MG63 (cell line): ENCODE measurements at regions not wholly inside any gene's neighbourhood (a gene's known extent, or its start where the extent isn't known, plus 50 kb on each side); places are given as distances from the start of the nearest gene placed in this dataset.
"Not testable (repeated sequence)": the region's sequence is repeated elsewhere in the genome, so short reads cannot be mapped to it uniquely, and the experiment has no call there.

Experiments
- DNase-seq: peaks from one replicate; pipeline ENCODE4 v3.0.0-alpha.2; 2020
- H3K27me3 ChIP-seq: fragments of 250-450 bp; sonication (Bioruptor Pico); 2 replicates; pipeline ENCODE4 v1.5.1; 2020; ENCODE audit warnings: mild to moderate bottlenecking, moderate library complexity
- H3K36me3 ChIP-seq: fragments of 250-450 bp; sonication (Bioruptor Pico); 2 replicates; pipeline ENCODE4 v1.5.1; 2020; ENCODE audit warnings: mild to moderate bottlenecking, moderate library complexity
- H3K4me3 ChIP-seq: fragments of 250-450 bp; sonication (Bioruptor Pico); 2 replicates; pipeline ENCODE4 v1.5.1; 2020; ENCODE audit warnings: mild to moderate bottlenecking, moderate library complexity
- H3K9me3 ChIP-seq: fragments of 250-450 bp; sonication (Bioruptor Pico); 2 replicates; pipeline ENCODE4 v1.5.1; 2020; ENCODE audit warnings: mild to moderate bottlenecking, moderate library complexity

DNA sequence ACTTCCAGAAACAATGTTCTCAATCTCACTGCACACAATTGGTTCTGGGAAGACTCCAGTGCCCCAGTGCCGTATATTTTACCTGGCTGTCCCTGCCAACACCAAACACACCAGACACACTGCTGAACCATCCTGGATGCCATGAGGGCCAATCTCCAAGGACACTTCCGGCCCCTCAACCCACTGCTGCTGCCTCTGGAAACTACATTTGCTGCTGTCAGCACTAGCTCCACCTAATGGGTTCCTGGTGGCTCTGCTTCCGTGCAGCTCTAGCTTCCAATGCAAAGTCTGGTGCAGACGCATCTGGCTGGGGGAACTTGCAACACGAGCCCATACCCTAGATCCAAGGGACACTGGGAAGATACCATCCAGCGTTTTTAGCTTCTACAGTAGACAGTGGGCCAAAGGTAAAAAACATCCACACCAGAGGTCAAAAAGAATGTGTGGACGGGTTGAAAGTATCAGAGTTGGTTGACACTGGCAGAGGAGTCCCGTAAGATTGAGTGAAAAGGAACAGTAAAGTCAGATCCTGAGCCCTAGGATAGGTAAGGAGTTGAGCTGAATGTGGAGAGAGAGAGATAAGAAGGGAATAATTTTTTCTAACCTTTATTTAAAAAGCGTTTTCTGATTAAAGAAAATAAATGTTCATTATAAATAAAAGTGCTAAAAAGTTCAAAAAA lies 99.7 kb upstream of the KIF2A start:
- H3K36me3 ChIP-seq: no peaks in the 10 kb centered on the region

DNA sequence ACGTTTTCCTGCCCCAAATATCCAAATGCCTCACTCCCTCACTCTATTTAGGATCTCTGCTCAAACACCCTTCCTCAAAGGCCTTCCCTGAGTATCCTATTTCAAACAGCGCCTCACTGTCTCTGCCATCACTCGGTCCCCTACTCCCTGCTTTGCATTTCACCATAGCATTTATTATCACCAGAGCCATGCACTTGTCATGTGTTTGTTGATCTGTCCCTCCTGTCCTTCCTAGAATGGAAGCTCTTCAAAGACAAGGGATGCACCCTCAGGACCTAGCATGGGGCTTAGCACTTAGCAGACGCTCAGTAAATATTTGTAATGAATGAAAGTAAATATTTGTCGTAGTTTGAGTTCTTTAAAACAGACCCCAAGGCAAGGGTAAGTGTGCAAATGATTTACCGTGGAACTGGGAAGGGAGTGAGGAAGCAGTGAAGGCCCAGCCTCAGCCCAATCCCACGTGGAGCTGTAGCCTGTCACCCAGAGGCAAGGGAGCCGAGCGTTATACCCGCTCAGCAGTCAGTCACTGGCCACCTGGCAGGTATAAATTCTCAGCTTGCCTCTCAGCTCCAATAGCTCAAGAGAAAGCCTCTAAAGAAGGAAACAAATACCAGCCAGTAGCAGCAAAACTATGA lies 97.7 kb upstream of the KIF2A start:
- Histone ChIP-seq H3K9me3 (no peaks in the 10 kb centered on the region), H3K27me3 (no peaks in the 10 kb centered on the region), H3K36me3 (no peaks in the 10 kb centered on the region), H3K4me3 (no peak overlapping the region)
- DNase-seq: no peak

More for the DNA sequence above, 99.7 kb upstream of the KIF2A start:
- H3K4me3 ChIP-seq: no peak overlapping the region
- H3K27me3 ChIP-seq: no peaks in the 10 kb centered on the region
- no peaks in the 10 kb centered on the region for H3K9me3 ChIP-seq
- DNase-seq: peak; percentile 19

DNA sequence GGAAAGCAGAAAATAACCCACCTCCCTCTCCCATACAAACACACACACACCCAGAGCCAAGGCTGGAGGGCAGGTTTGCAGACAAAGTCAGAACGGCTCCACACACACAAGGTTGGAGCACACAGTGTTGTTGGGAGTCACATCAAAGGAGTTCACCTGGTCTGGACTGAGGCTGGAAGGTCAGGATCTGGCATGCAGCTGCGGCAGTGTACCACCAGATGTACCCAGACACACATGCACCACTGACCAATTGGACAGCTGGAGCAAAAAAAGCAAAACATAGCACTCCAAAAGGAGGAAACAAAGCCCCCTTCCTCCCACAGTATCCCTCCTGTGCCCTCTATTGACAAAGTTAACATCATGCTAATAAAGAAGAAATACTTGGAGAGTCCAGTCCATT lies 94.6 kb upstream of the KIF2A start:
- H3K9me3 ChIP-seq: peaks cover 2% of the 10 kb centered on the region; the same call in 1 of the 2 replicates
- no peak overlapping the region for H3K4me3 ChIP-seq
- H3K36me3 ChIP-seq: no peaks in the 10 kb centered on the region
- DNase-seq: no peak
- H3K27me3 ChIP-seq: no peaks in the 10 kb centered on the region

DNA sequence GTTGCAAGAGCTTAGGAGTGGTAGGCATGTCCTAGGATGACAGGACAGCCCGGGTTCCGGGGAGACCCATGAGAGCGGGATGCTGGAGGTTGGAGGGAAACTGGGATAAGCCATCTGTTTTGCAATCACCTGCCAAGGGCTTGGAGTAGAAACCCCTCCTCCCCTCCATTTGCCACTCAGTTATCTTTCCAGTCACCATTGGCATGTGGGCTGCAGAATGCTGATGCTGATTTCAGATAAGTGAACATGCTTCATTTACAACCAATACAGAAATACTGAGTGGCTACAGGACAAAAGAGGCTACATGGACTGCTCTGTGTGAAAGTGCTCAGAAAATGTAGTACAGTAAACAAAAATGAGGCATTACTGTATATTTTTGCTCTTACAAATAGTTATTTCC lies 93.4 kb upstream of the KIF2A start:
- DNase-seq: no peak
- H3K4me3 ChIP-seq: no peak overlapping the region
- H3K9me3 ChIP-seq: peaks cover 2% of the 10 kb centered on the region; the same call in 1 of the 2 replicates

DNA sequence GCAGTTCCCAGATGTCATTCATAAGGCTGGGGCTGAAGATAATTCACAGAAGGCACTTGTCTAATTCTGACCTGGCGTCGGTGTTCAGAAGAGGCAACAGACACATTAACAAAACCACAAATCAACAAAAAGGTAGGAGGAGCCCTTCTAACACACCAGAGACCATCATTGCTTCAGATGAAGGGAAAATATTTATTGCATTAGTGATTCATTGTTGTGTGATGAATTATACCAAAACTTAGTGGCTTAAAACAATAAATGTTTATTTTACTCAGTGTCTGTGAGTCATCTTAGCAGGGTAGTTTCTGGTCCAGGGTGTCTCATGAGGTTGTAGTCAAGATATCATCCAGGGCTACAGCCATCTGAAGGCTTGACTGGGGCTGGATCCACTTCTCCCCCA lies 91.3 kb upstream of the KIF2A start:
- peak; percentile 3 for DNase-seq
- H3K9me3 ChIP-seq: peaks cover 2% of the 10 kb centered on the region; the same call in 1 of the 2 replicates
- no peak overlapping the region for H3K4me3 ChIP-seq
- no peaks in the 10 kb centered on the region for H3K36me3 ChIP-seq
- H3K27me3 ChIP-seq: no peaks in the 10 kb centered on the region

More for the DNA sequence above, 93.4 kb upstream of the KIF2A start:
- Histone ChIP-seq H3K36me3 (no peaks in the 10 kb centered on the region), H3K27me3 (no peaks in the 10 kb centered on the region)

DNA sequence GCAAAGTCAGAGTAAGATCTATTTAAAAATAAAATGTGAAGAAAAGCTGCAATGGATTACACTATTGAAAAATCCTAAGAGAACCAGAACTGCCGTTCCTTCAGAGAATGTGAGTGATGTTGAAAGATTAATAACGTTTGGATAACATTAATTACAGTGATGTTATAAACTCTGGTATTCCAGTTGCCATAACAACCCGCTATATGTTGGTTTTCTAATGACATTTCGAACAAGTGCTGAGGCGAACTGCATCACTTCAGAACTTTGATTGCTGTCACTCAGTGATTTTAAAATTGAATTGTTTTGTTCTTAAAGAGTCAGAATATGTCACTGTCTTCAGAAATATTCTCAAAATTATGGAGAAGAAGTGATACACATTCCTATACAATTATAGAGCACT lies 89.4 kb upstream of the KIF2A start:
- not testable (repeated sequence) for H3K27me3 ChIP-seq, DNase-seq, H3K4me3 ChIP-seq, H3K9me3 ChIP-seq, H3K36me3 ChIP-seq

DNA sequence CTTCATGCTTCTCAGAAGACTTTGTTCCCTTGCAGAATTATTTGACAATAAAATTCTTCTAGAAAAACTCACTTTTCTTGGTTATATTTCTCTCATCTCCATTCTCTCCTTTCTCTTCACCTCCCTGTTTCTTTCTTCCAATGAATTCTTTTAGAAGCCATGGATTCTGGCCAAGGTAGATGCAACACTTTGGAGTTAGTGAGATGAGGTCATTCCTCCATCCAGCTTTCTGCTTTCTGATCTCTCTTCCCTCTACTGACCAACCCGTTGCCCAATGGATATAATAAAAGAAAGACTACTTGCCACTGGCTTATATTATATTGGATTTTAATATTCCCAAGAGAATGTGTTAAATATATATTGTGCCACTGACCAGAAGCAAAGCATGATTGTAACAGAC lies 88.9 kb upstream of the KIF2A start:
- H3K9me3 ChIP-seq, H3K4me3 ChIP-seq, H3K36me3 ChIP-seq, DNase-seq, H3K27me3 ChIP-seq: not testable (repeated sequence)

DNA sequence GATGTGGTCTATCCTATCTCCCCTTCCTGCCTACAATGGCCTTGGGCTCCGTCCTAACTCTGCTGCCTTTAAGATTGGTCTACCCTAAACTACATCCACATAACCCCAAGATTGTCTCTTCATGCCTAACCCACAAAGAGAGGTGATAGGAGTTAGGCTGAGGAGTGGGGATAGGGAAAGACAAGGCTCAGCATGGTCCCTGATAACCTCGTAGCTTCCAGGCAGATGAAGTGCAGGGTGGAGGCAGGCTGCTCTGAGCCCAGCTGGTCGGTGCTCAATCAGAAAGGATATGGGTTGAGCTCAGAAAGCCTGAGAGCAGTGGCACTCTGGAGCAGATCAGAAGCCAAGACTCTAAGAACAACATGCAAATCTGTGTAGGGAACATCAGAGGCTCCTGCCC lies 87.1 kb upstream of the KIF2A start:
- not testable (repeated sequence) for H3K36me3 ChIP-seq, H3K9me3 ChIP-seq, H3K27me3 ChIP-seq, DNase-seq, H3K4me3 ChIP-seq

DNA sequence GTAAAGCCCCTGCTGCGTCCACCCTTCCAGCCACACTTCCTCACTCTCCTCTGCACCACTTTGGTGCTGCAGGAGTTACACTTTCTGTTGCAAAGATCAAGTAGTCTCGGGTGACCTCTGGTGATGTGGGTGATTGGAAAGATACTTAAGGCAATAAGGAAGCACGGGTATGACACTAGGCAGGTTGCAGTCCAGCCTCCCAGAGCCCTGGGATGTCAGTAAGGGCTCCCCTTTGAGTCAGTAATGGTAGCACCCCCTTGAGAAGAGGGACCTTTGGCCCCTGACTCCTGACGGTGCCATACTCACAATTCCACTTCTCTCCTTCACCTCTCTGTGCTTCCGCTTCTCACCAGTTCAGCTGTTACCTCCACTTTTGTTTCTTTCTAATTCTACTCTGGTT lies 84.1 kb upstream of the KIF2A start:
- not testable (repeated sequence) for DNase-seq, H3K4me3 ChIP-seq

DNA sequence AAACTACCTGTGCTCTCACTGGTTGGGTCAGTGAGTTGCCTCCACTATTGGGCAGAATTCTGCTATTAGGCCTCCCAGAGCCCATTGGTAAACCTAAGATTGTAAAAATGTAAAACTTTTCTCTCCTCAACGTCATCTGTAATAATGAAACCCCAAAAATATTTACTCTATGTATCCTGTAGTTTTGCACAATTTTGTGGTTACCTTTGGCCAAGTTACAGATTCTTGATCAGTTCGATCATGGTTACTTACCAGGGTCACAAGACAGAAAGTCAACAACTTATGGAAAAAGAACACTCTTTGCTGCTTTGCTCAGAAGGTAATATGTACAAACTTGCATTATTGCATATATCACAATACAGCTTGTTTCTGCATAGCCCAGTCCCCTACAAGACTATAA lies 83.7 kb upstream of the KIF2A start:
- H3K4me3 ChIP-seq, H3K9me3 ChIP-seq, H3K27me3 ChIP-seq, DNase-seq, H3K36me3 ChIP-seq: not testable (repeated sequence)

More for the DNA sequence above, 84.1 kb upstream of the KIF2A start:
- H3K9me3 ChIP-seq, H3K36me3 ChIP-seq, H3K27me3 ChIP-seq: not testable (repeated sequence)

DNA sequence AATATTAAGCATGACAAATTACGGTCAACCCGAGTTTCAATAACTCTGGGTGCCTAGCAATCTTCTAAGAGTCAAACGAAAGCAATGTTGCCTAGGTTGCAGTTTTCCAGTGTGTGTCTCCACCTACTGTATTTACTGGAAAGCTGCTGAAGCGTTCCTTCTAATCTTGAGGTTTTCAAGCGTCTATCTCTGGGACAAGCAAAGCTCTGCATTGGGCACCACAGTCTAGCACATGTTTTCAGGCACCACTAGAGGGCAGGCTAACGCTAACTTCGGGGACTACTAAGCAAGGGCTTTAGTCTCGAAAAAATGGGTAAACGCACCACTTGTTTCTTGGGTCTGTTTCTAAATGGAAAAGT lies 82.7 kb upstream of the KIF2A start:
- not testable (repeated sequence) for H3K27me3 ChIP-seq, H3K4me3 ChIP-seq, H3K9me3 ChIP-seq, H3K36me3 ChIP-seq
- DNase-seq: peak; percentile 74

DNA sequence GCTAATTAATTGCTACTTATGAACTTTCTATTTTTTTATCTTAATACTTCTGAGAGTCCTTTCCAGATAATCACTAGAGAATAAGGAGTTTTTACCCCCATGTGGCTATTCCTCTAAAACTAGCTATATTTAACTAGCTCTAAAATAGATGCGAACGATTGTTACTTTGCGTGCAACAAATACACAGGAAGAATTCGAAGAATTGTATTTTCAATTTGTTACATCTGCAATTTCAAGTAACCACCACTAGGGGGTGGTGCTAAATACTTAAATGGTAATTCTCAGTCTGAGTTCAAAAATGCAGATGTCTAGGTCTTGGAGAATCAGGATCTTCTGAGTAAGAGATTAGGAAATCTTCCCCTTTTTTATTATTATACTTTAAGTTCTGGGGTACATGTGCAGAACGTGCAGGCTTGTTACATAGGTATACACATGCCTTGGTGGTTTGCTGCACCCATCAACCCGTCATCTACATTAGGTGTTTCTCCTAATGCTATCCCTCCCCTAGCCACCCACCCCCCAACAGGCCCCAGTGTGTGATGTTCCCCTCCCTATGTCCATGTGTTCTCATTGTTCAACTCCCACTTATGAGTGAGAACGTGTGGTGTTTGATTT lies 80.9 kb upstream of the KIF2A start:
- not testable (repeated sequence) for H3K27me3 ChIP-seq, H3K9me3 ChIP-seq, DNase-seq, H3K36me3 ChIP-seq, H3K4me3 ChIP-seq

DNA sequence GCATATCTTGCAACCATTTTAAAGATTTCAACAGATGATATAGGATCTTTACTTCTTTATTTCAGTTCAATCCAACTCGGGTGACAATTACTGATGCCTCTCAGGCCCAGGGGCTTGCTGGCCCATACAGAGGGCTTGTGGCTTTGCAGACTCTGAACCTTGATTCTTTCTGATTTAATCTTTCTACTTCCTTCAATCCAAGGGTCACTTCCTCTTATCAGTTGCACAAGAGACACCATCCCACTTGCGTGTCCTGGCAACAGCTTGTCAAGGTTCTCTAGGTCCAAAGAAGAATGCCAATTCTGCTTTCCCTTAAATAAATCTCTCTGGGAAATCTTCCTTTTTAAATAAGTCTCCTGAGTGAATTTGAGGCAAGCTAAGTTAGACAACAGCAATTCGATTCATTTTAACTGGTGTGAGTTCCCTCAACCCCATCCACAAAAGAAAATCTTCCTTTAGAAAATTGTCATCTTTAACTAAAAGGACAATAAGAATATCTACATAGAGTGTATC lies 75.1 kb upstream of the KIF2A start:
- not testable (repeated sequence) for H3K27me3 ChIP-seq, H3K4me3 ChIP-seq, H3K9me3 ChIP-seq, DNase-seq, H3K36me3 ChIP-seq

DNA sequence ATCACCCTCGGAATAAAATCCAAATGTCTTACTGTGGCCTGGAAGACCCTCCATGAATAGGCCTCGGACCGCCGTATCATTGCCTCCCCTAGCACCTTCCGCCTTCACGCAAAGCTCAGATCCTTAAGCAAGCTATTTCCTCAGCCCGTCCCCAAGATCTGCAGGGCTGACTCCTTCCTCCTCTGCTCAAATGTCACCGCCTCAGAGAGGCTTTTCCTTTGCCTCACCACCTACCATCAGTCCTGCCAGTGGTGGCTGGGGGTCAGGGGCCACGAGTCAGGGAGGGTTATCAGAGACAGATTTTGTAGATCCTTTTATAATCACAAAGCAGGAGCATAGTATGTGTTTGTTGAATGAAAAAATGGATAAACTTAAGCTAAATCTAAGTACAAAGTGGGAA lies 74.4 kb upstream of the KIF2A start:
- Histone ChIP-seq H3K36me3 (no peaks in the 10 kb centered on the region), H3K4me3 (no peak overlapping the region), H3K27me3 (no peaks in the 10 kb centered on the region), H3K9me3 (no peaks in the 10 kb centered on the region)
- no peak for DNase-seq

DNA sequence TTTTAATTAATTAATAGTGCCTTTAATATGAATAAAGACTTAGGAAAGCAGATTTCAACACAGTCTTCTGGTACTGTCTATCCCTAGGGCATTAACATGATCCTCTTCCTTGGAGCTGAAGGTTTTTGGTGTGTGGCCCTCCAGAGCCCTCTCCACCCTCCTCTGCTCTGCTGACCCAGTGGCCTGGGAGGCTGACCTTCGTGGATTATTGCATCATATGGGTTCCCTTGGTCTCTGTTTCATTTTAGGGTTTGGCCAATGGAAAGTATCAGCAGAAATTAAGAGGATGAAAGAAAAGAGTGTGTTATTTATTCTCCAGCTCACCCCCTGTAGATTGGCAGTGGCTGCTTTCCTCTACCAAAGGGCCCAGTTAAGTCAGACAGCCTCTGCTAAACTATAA lies 73.8 kb upstream of the KIF2A start:
- H3K27me3 ChIP-seq, DNase-seq, H3K36me3 ChIP-seq, H3K9me3 ChIP-seq, H3K4me3 ChIP-seq: not testable (repeated sequence)

DNA sequence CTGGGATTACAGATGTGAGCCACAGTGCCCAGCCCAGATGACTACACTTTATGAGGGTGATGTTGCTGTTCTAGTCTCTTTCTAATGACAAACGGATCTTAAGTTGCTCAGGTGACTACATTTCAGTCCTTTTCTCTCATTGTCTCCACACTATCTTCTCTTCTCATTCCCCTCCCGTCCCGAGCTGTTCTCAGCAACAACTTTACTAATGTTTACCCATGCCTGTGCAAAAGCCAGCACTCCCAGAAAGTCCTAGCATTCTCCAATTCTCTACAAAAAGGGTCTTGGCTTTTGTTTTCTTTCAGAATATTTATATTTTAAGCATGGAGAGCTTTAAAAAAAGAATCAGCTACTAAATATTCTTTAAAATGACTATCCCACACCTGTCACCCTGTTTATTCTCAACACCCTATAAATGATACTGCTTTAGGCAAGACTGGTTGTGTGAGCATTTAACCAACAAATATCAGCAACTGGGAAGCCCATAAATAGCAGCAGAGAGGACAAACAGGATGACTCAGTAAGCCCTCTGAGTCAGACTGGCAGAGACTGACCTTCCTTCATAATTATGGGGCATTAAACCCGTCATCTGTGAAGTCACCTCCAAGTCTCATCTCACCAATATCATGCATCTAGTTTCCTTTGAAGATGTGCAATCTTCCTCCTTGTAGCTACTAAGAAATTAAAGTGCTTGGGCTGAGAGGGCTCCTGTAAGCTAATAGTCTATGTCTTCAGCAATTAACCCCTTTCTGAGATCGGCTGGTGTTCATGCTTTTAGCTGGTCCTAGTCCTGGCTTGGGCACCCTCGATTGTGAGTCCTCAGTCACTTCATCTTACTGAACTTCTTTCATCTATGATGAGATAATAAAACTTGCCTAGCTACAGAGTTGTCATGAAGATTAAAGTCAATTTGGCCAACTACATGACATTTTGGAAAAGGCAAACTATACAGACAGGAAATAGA lies 72.6 kb upstream of the KIF2A start:
- peak; percentile 65 for DNase-seq
- not testable (repeated sequence) for H3K9me3 ChIP-seq

DNA sequence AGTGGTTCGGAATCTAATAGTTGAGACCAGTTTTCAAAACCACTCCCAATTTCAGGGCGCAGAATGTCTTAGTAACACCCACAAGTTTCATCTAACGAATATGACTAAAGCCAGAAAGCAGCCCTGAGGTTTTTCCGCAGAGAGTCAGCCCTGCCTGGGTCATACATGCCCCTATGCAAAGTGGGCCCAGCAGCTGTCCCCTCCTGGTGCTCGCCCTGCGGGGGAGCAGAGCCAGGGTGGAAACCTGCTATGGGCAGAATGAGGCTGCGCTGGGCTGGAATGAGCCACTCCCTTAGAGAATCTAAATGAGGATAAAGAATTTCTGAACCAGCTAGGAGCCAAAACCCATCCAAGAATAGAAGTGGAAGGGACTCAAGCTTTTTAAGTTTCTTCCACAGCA lies 69.4 kb upstream of the KIF2A start:
- peak; percentile 16 for DNase-seq
- not testable (repeated sequence) for H3K4me3 ChIP-seq, H3K27me3 ChIP-seq, H3K9me3 ChIP-seq, H3K36me3 ChIP-seq

More for the DNA sequence above, 72.6 kb upstream of the KIF2A start:
- not testable (repeated sequence) for H3K4me3 ChIP-seq, H3K27me3 ChIP-seq, H3K36me3 ChIP-seq
